Motor neuron (in vitro differentiated cells): ENCODE measurements at regions not wholly inside any gene's neighbourhood (a gene's known extent, or its start where the extent isn't known, plus 50 kb on each side); places are given as distances from the start of the nearest gene placed in this dataset.
A peak's percentile ranks its signal among the peaks of the same experiment; 100 is the strongest.

ENCODE experiments used
- ATAC-seq, 8 experiments: fragments of 200-7000 bp; cut with Tn5 transposase; replicated peaks in 6 of 8; 2 replicates each; pipeline ENCODE4 v1.8.0; 2021; ENCODE audit warnings: mild to moderate bottlenecking in 8 of 8, moderate library complexity in 8 of 8
- H3K27ac ChIP-seq, 2 donors: fragments of 250-450 bp; sonication (Bioruptor Pico); 2 replicates each; pipeline ENCODE4 v1.9.0; 2021; ENCODE audit warnings: antibody characterized with exemption in 2 of 2, mild to moderate bottlenecking in 2 of 2, moderate library complexity in 1 of 2
- H3K4me1 ChIP-seq, 2 donors: fragments of 250-450 bp; sonication (Bioruptor Pico); replicated peaks in 1 of 2; 2 replicates each; pipeline ENCODE4 v1.6.1; 2021; ENCODE audit warnings: antibody characterized with exemption in 2 of 2, mild to moderate bottlenecking in 2 of 2, moderate library complexity in 1 of 2
- H3K4me3 ChIP-seq, 5 donors: fragments of 250-450 bp; sonication (Bioruptor Pico); 2 replicates each; pipeline ENCODE4 v1.9.0; 2021; ENCODE audit warnings: antibody characterized with exemption in 5 of 5, mild to moderate bottlenecking in 5 of 5, moderate library complexity in 4 of 5
- WGBS, 10 experiments: fragments of 450-650 bp; shearing (Covaris generic); methylation state at CpG; one replicate each; pipeline ENCODE4 v1.0.0; 2022; 5-methylcytosine and 5-hydroxymethylcytosine counted together
- in situ Hi-C, 9 experiments: fragments of 400-800 bp; cut with MboI; loops; one replicate each; pipeline ENCODE4 v1.15.0; 2021; ENCODE audit warnings: low sequenced_read_pairs in 9 of 9, low pct_unique_long_range_greater_than_20kb in 2 of 9; ENCODE audit not compliant: unreplicated experiment in 9 of 9

- H3K4me1 ChIP-seq, result no peaks in the 10 kb centered on the region
- 14 to 78% (median 47%) methylated on average over 1 to 2 of the region's 2 CpGs for WGBS, 10 experiments
- in situ Hi-C loops, result loop anchor here in 2 of 9 experiments (25.0 kb wide), 2 partner anchors 581 to 956 kb away; partner anchors contain the start of gene ADCY2 (in 1 of the 2)
- H3K4me3 ChIP-seq, result no peak overlapping the region
- no peak for ATAC-seq
- H3K27ac ChIP-seq, result no peak overlapping the region
Measured at GRCh38 chr5:6806668-6807067, 93.4 kb downstream of the TENT4A start.

- Histone ChIP-seq H3K4me1 (no peaks in the 10 kb centered on the region), H3K27ac (no peak overlapping the region), H3K4me3 (no peak overlapping the region)
- WGBS, 10 experiments, result 10 to 100% (median 83%) methylated on average over 1 to 4 of the region's 7 CpGs; no CpG with 5 or more reads in 3 of the 10 experiments
- in situ Hi-C loops, result loop anchor here in 2 of 9 experiments (25.0 kb wide), 2 partner anchors 579 to 954 kb away; partner anchors contain the start of gene ADCY2 (in 1 of the 2)
- ATAC-seq, result no peak
Measured at GRCh38 chr5:6808462-6808861, 95.2 kb downstream of the TENT4A start.

GRCh38 chr5:6810641-6811405, 97.6 kb downstream of the TENT4A start:
- in situ Hi-C loops, result loop anchor here in 2 of 9 experiments (25.0 kb wide), 2 partner anchors 576 to 951 kb away; partner anchors contain the start of gene ADCY2 (in 1 of the 2)
- H3K4me1 ChIP-seq, result no peaks in the 10 kb centered on the region
- no peak for ATAC-seq
- WGBS, 10 experiments, result 29 to 91% (median 75%) methylated on average over 2 to 7 of the region's 8 CpGs; no CpG with 5 or more reads in 2 of the 10 experiments
- no peak overlapping the region for H3K27ac ChIP-seq
- H3K4me3 ChIP-seq, result no peak overlapping the region

- Histone ChIP-seq H3K4me3 (no peak overlapping the region), H3K27ac (no peak overlapping the region), H3K4me1 (no peaks in the 10 kb centered on the region)
- in situ Hi-C loops, result loop anchor here in 2 of 9 experiments (25.0 kb wide), 2 partner anchors 575 to 950 kb away; partner anchors contain the start of gene ADCY2 (in 1 of the 2)
- ATAC-seq, result no peak
- WGBS, 10 experiments, result 33 to 100% (median 82%) methylated on average over 1 to 4 of the region's 4 CpGs; no CpG with 5 or more reads in 2 of the 10 experiments
Measured at GRCh38 chr5:6812091-6812490, 98.9 kb downstream of the TENT4A start.

- in situ Hi-C loops, result loop anchor here in 2 of 9 experiments (25.0 kb wide), 2 partner anchors 574 to 949 kb away; partner anchors contain the start of gene ADCY2 (in 1 of the 2)
- Histone ChIP-seq H3K27ac (no peak overlapping the region), H3K4me1 (no peaks in the 10 kb centered on the region), H3K4me3 (no peak overlapping the region)
- WGBS, 10 experiments, result 20 to 100% (median 60%) methylated on average over 1 to 5 of the region's 8 CpGs; no CpG with 5 or more reads in 1 of the 10 experiments
- peak in 1 of 8 experiments; percentile 28 for ATAC-seq
Measured at GRCh38 chr5:6812800-6813731, 99.8 kb downstream of the TENT4A start.

GRCh38 chr5:6814816-6815215, 101.6 kb downstream of the TENT4A start:
- peaks cover 2 to 3% of the 10 kb centered on the region in 2 donors for H3K4me1 ChIP-seq
- in situ Hi-C loops, result loop anchor here in 2 of 9 experiments (25.0 kb wide), 2 partner anchors 572 to 947 kb away; partner anchors contain the start of gene ADCY2 (in 1 of the 2)

GRCh38 chr5:6818594-6819511, 105.6 kb downstream of the TENT4A start:
- peak in 7 of 8 experiments; percentile 37 to 86 (median 54) for ATAC-seq
- H3K27ac ChIP-seq, result no peak overlapping the region
- in situ Hi-C loops, result loop anchor here in 2 of 9 experiments (25.0 kb wide), 2 partner anchors 568 to 943 kb away; partner anchors contain the start of gene ADCY2 (in 1 of the 2)
- WGBS, 10 experiments, result 2 to 90% (median 53%) methylated on average over 2 to 13 of the region's 14 CpGs
- no peak overlapping the region for H3K4me3 ChIP-seq
- peaks cover 2 to 3% of the 10 kb centered on the region in 2 donors for H3K4me1 ChIP-seq

More at GRCh38 chr5:6814816-6815215, 101.6 kb downstream of the TENT4A start:
- 0 to 100% (median 59%) methylated on average over 1 to 4 of the region's 5 CpGs; no CpG with 5 or more reads in 2 of the 10 experiments for WGBS, 10 experiments
- H3K27ac ChIP-seq, result no peak overlapping the region
- no peak for ATAC-seq
- no peak overlapping the region for H3K4me3 ChIP-seq

GRCh38 chr5:6819521-6819920, 106.3 kb downstream of the TENT4A start:
- no peak overlapping the region for H3K4me3 ChIP-seq
- in situ Hi-C loops, result loop anchor here in 2 of 9 experiments (25.0 kb wide), 2 partner anchors 568 to 943 kb away; partner anchors contain the start of gene ADCY2 (in 1 of the 2)
- H3K4me1 ChIP-seq, result peaks cover 2 to 3% of the 10 kb centered on the region in 2 donors
- 0 to 54% (median 44%) methylated on average over 4 to 6 of the region's 6 CpGs; no CpG with 5 or more reads in 2 of the 10 experiments for WGBS, 10 experiments
- ATAC-seq, result peak in 5 of 8 experiments; percentile 59 to 81 (median 72)
- H3K27ac ChIP-seq, result no peak overlapping the region

GRCh38 chr5:6820851-6821479, 107.7 kb downstream of the TENT4A start:
- WGBS, 10 experiments, result 19 to 60% (median 26%) methylated on average over 2 to 12 of the region's 12 CpGs
- ATAC-seq, result peak; percentile 48 to 85 (median 66)

GRCh38 chr5:6822068-6822467, 108.8 kb downstream of the TENT4A start:
- Histone ChIP-seq H3K27ac (no peak overlapping the region), H3K4me3 (no peak overlapping the region), H3K4me1 (peaks cover 2 to 3% of the 10 kb centered on the region in 2 donors)
- no peak for ATAC-seq
- in situ Hi-C loops, result loop anchor here in 2 of 9 experiments (25.0 kb wide), 2 partner anchors 565 to 940 kb away; partner anchors contain the start of gene ADCY2 (in 1 of the 2)
- 33 to 96% (median 56%) methylated on average over 2 to 5 of the region's 8 CpGs; no CpG with 5 or more reads in 5 of the 10 experiments for WGBS, 10 experiments

More at GRCh38 chr5:6820851-6821479, 107.7 kb downstream of the TENT4A start:
- no peak overlapping the region for H3K27ac ChIP-seq
- no peak overlapping the region for H3K4me3 ChIP-seq
- H3K4me1 ChIP-seq, result peaks cover 2 to 3% of the 10 kb centered on the region in 2 donors
- in situ Hi-C loops, result loop anchor here in 2 of 9 experiments (25.0 kb wide), 2 partner anchors 566 to 941 kb away; partner anchors contain the start of gene ADCY2 (in 1 of the 2)
